Bone marrow (tissue), 2 donors: ENCODE measurements at regions not wholly inside any gene's neighbourhood (a gene's known extent, or its start where the extent isn't known, plus 50 kb on each side); places are given as distances from the start of the nearest gene placed in this dataset.

Source experiments
- DNase-seq, 2 donors: peaks; one replicate each; lab custom pipeline; 2025; lab: John Stamatoyannopoulos, UW

- no peak for DNase-seq
These were observed 673.3 kb downstream of the KCNT2 start for GRCh38 chr1:195934817-195935553.

DNA sequence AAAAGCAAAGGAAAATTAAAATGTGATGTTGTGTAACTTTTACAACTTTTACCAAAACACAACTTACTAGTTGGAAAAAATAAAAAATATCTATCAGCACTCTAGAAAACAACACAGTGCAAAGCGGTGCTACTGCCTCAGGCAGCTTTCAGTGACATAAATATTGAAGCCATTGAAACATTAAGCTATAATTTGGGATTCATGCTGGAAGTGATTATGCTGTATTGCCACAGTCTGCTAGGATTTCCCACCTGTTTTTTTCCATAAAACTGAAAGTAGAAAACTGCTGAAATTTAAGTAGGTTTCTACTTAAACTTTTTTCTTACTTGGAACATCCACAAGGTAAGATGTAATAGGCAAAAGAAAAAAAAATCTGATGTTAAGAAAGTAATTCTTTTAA, 674.4 kb downstream of the KCNT2 start:
- no peak for DNase-seq

DNA sequence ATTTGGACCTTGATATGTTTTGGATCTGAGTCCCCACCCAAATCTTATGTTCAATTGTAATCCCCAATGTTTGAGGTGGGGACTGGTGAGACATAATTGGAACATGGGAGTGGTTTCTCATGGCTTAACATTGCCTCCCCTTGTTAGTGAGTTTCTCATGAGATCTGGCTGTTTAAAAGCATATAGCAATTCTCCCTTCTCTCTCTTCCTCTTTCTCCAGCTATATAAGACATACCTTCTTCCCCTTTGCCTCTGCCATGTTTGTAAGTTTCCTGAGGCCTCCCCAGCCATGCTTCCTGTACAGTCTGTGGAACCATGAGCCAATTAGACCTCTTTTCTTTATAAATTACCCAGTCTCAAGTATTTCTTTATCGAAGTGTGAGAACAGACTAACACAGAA, 692.4 kb downstream of the KCNT2 start:
- DNase-seq: peak in 1 of 2 donors; percentile 12

DNA sequence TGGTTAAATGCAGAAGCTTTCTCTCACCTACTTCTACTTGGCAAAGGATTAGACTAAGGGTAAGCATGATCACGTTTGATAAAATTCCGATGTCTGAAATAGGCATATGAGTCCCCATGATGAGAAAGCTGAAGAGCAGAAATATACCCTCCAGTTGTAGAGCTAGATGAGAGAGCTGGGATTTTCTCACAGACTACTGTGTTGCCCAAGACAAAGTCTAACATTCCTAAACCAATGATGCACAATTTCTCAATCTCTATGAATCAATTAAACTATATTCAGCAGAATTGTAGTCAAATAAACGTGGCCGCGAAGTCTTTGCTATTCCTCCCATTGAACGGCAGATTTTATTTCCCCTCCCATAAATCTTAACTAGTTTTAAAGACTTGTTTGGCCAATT, 699.2 kb downstream of the KCNT2 start:
- DNase-seq: no peak

GRCh38 chr1:195908121-195908520, 700.1 kb downstream of the KCNT2 start:
- DNase-seq: peak in 1 of 2 donors; percentile 76

DNA sequence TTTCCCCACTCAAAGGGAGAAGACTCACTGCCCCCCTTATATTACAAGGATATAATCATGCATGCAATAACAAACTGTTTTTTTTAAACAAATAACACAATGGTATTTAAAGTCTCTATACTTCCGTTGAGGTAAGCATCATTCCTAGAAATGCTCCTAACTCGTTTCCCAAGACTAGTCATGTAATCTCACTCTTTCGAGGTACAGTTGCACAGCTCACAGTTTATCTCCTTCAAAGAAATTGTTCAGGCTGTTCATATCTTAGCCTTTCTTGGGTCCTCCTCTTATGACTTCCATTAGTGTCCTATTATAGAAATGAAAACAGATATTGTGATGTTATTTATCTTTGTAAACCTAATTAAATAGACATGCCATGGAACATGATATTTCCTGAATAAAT, 705.0 kb downstream of the KCNT2 start:
- DNase-seq: no peak

DNA sequence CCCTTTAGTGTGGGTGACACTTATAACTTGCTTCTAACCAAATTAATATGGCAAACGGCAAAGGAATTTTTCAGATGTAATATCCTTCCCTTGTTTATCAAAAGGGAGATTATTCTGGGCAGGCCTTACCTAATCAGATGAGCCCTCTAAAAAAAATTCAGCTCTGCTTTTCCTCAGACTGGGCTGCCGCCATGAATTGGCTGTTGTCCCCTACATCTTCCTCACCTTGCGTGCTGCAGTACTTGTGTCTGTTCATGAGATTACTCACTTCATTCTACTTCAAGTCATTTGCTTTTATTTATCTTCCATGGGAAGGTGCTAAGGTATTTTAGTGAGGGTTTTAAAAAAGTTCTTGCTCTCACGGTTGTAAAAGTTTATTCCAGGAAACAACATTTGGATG, 705.5 kb downstream of the KCNT2 start:
- no peak for DNase-seq

DNA sequence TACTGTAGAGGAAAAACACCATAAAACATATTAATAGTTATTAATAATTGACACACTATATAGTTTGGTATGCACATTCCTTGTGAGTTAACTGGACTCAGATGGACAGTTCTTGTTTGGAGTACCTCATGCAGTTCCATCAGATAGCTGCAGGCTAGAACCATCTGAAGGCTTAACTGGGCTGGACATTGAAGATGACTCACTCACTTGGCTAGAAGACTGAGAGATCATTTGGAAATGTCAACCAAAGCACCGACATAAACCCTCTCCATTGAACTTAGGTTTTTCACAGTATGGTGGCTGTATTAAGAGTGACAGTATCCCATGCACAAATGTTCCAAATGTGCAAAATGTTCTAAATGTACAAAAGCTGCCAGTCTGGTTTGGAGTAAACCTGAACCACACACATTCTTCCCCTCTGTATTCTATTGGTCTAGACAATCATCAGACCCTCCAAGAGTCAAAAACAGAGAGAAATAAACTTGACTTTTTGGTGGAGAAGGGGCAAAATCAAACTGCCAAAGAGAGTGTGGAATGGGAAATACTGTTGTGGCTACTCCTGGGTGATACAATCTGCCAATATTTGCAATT, 708.4 kb downstream of the KCNT2 start:
- no peak for DNase-seq

DNA sequence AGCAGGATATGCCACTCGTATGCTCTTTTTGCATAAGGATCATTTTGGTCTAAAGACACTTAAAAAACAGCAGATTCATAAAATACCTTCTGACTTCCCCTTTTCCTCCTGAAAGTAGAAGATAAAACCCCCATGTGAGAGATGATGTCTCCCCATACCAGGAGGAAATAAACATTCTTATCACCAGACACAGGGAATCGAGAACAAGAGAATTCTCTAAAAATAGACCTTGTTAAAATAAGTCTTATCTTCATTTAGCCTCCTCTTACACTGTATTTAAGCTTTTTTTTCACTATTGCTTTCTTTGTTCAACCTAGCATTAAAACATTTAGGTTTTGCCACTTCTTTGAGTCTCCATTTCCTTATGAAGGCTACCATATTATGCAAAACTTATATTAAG, 709.3 kb downstream of the KCNT2 start:
- DNase-seq: peak in 1 of 2 donors; percentile 78

- no peak for DNase-seq
These were observed 709.9 kb downstream of the KCNT2 start for GRCh38 chr1:195898373-195898772.

GRCh38 chr1:195897076-195897475, 711.2 kb downstream of the KCNT2 start:
- no peak for DNase-seq

- DNase-seq: no peak
These were observed 713.8 kb downstream of the KCNT2 start for GRCh38 chr1:195894411-195894810.

DNA sequence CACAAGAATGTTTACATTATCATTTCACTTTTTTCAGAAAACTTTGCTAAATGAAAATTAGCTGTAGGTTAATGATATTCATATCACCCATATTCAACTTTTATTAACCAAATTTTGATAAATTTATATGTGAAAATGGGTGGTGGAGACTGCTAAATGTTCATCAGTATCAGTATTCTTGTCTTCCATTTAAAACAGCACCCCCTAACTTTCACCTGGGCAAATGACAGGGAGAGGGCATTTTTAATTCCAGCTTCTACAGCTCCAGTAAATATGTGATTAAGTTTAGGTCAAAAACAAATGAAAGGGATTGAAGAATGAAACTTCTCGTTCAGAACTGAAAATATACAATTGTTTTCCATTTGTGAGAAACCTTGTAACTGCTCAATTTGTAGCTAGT, 722.2 kb downstream of the KCNT2 start:
- DNase-seq: no peak

DNA sequence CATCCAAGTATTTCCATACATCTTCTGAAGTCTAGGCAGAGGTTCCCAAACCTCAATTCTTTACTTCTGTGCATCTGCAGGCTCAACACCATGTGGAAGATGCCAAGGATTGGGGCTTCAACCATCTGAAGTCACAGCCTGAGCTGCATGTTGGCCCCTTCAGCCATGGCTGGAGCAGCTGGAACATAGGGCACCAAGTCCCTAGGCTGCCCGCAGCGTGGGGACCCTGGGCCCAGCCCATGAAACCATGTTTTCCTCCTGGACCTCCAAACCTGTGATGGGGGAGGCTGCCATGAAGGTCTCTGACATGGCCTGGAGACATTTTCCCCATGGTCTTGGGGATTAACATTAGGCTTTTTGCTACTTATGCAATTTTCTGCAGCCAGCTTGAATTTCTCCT, 729.8 kb downstream of the KCNT2 start:
- DNase-seq: no peak

DNA sequence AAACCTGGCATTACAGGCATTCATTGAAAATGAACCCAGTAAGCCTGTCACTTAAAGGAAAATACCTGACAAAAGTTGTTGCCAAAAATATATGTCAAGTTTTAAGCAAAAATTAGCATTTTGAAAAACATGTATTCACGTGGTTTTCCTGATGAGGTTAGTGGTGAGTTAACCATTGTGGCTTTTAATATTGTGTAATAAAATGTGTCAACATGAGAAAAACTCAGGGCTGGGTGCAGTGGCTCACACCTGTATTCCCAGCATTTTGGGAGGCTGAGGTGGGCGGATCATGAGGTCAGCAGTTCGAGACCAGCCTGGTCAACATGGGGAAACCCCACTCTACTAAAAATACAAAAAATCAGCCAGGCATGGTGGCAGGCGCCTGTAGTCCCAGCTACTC, 731.4 kb downstream of the KCNT2 start:
- no peak for DNase-seq

GRCh38 chr1:195872376-195872775, 735.9 kb downstream of the KCNT2 start:
- DNase-seq: peak in 1 of 2 donors; percentile 78

- no peak for DNase-seq
These were observed 740.6 kb downstream of the KCNT2 start for GRCh38 chr1:195867638-195868037.

- DNase-seq: no peak
These were observed 741.4 kb downstream of the KCNT2 start for GRCh38 chr1:195866781-195867222.

DNA sequence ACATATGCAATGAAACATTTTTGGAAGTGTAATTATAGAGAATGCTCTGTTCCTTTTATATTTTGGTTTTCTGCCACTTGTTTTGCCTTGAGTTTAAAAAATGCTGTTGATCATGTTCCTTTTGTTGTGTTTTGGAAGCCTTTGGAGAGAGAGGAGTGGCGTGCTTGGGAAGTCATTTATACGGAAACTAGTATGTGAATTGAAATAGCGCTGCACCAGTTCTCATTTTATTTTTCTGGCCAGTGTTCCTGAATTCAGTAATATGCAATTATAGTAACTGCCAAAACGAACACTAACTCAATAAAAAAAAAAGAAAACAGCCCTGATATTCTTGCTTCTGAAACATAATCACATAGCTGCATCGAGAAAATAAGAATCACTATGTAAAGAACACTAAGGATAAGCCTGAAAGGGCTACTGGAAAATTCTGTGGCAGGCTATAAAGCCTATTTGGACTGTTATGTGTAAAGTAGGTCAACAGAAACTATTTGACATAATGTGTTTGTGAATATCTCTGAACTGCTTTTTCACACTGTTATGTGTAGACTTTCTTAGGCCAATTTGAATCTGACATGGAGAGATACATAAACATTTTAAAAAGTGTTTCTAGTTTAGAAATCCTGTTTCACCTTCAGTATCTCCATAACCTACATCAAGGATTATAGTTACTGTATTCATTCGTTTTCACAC, 742.0 kb downstream of the KCNT2 start:
- no peak for DNase-seq

GRCh38 chr1:195851804-195852203, 756.4 kb downstream of the KCNT2 start:
- no peak for DNase-seq

DNA sequence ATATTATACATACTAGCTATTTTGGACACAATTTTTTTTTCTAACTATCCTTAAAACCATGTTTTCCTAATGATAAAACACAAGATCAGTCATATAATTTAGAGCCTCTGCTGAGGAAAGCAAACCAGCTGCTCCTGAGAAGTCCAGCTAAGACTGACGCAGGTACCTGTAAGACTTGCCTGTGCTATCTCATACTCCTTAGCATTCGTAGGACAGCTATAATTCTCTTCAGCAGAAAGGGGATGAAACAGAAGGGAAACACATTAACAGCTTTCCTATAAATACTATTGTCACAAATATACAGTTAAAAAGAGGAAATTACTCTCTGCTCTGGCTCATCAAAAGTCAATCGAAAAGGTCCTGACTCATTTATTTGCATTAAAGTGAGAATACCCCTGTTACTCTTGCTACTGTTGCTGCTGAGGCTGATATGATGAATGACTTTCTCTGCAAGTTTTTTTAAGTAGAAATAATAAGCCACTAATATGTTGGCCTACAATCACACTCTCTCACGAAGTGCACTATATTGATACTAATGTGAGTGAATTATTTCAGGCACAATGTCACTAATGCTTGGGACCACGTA, 757.1 kb downstream of the KCNT2 start:
- peak in 1 of 2 donors; percentile 38 for DNase-seq

DNA sequence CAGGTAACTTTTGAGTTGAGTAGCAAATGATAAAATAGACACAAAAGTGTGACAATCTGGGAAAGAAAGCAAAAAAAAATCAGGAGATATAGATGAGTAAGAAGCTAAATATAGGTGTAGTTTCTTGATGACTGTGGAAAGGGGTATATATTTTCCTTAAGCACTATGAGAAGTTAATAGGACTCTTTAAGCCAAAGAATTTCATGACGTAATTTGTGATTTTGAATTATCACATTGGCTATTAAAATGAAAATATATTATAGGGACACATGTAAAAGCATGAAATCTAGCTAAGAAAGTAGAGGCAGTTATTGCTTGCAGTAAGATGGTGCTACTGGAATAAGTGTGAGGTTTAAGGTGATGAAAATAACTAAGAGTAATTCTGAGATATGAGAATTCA, 759.1 kb downstream of the KCNT2 start:
- DNase-seq: no peak
